ENCODE measurements at regions not wholly inside any gene's neighbourhood (a gene's known extent, or its start where the extent isn't known, plus 50 kb on each side); places are given as distances from the start of the nearest gene placed in this dataset.

GRCh38 chr15:92327033-92327432, 66.6 kb upstream of the ST8SIA2 start:
- TF ChIP-seq, protein P1, sequence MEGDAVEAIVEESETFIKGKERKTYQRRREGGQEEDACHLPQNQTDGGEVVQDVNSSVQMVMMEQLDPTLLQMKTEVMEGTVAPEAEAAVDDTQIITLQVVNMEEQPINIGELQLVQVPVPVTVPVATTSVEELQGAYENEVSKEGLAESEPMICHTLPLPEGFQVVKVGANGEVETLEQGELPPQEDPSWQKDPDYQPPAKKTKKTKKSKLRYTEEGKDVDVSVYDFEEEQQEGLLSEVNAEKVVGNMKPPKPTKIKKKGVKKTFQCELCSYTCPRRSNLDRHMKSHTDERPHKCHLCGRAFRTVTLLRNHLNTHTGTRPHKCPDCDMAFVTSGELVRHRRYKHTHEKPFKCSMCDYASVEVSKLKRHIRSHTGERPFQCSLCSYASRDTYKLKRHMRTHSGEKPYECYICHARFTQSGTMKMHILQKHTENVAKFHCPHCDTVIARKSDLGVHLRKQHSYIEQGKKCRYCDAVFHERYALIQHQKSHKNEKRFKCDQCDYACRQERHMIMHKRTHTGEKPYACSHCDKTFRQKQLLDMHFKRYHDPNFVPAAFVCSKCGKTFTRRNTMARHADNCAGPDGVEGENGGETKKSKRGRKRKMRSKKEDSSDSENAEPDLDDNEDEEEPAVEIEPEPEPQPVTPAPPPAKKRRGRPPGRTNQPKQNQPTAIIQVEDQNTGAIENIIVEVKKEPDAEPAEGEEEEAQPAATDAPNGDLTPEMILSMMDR (conservative IDR thresholded peaks at IDR 0.05), result no peak
- TF ChIP-seq EZH2 (IDR thresholded peaks at IDR 0.05; ENCODE audit: low read depth), result no peak

All from PC-9 (cell line).